Midbrain (tissue), 1 donor: ENCODE measurements at regions not wholly inside any gene's neighbourhood (a gene's known extent, or its start where the extent isn't known, plus 50 kb on each side); places are given as distances from the start of the nearest gene placed in this dataset.

ENCODE experiments used
- DNase-seq: peaks from one replicate; lab custom pipeline; 2025; lab: John Stamatoyannopoulos, UW

DNA sequence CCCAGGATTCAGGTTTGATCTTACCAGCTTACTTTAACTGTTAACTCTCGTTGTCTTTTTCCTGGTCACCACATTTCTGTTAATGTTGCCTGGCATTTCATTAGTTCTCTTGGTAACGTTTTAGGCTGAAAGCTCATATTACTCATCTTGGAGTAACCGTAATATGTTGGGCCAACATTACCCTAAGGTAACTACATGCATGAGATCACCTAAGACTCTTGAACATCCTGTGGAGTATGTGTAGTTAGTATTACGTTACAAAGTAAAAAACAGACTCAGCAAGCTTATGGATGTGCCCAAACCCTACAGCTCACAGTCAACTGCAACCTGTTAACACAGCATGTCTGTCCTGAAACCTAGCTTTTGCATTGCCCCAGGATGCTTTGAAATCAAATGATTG is 203.3 kb upstream of the HS3ST1 start:
- DNase-seq: no peak

DNA sequence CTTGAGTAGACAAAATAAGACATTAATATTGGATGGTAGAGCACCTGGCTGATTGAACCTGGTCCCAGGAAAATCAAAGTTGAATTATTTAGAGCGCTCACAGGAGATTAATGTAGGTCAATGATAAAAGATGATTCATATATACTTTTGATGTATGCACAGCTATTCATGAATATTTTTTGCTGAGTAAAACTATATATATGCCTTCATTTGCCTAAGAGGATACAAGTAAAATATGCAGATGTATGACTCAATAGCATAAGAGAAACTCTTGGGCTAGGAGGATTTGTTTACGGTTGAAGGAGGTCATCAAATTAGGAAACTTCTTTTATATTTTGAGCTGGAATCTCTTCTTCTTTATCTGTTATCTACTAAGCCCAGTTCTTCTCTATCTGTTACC is 202.7 kb upstream of the HS3ST1 start:
- no peak for DNase-seq

DNA sequence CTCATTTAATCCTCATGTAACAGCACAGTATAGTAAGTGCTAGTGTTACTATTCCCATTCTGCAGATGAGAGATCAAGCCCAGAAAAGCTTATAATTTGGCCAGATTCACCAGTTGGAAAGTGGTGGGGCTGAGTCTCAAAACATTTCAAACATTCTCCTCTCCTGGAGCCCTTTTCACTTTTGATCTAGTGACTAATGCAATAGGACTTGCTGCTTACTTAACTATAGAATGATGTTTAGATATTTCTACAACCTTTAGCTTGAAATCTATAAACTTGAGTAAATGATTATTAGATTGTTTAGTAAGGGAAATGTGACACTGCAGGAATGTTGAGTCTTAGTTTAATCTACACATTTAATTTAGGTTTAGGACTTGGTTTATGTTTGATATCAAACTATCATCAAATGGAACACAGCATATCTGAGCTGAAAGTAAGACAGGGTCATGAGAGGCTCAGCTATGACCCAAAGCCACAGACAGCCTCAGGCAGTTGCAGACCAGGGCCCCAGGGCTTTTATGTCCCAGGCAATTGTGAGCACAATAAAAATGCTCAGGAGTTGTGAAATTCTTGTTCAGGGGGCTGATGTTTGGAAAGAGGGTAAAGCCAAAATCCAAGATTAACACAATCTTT is 199.5 kb upstream of the HS3ST1 start:
- no peak for DNase-seq

GRCh38 chr4:11626066-11626465 is 197.4 kb upstream of the HS3ST1 start:
- DNase-seq: no peak

DNA sequence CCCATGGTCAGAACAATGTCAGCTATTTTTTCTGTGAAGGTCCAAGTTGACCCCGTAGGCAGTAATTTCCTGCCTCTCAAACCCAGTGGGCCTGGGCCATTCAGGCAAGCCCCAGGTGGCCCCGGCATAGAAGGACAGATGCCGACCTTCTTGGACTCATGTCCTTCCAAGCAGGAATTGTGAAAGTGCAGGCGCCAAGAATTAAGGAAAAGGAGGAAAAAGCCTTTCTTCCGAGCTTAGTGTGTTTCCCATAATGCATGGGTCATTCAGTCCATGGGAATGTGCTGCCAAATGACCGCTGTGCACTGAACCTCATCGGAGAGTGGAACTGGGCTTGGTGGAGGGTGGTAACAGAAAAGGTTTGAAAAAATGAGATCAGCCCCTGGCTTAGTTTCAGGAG is 196.5 kb upstream of the HS3ST1 start:
- no peak for DNase-seq

DNA sequence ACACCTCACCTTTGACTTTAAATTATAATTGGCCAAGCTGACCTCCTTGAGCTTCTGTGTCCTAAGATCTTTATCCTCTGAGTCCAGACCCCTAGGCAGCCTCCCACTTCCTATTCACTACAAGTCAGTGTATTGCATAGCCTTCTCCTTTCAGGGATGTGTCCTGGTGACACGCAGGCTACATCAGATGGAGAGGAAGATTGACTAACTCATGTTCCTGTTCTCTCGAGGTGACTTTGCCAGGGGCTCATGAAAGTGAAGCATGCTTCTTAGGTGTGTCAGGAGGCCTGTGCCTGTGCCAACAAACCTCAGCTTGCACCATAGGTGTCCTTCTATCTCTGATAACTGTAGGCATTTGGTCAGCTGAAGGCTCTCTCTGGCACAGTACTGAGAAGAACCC is 195.7 kb upstream of the HS3ST1 start:
- no peak for DNase-seq

- no peak for DNase-seq
Measured at GRCh38 chr4:11623726-11624037, 195.0 kb upstream of the HS3ST1 start.

GRCh38 chr4:11622961-11623725 is 194.4 kb upstream of the HS3ST1 start:
- DNase-seq: no peak

DNA sequence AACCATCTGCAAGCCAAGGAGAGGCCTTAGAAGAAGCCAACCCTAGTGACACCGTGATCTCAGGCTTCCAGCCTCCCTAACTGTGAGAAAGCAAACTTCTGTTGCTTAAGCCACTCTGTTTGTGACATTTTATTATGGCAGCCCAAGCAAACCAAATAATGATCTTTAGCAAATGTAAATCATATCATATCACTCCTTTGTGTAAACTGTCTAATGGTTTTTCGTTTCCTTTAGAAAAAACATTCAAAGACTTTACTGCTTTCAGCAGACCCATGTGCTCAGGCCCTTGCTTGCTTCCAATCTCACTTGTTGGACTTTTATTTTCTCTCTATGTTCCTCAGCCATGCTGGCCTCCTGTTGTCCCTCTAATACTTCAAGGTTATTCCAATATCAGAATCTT is 192.2 kb upstream of the HS3ST1 start:
- DNase-seq: no peak

GRCh38 chr4:11618666-11619282 is 190.1 kb upstream of the HS3ST1 start:
- DNase-seq: no peak

DNA sequence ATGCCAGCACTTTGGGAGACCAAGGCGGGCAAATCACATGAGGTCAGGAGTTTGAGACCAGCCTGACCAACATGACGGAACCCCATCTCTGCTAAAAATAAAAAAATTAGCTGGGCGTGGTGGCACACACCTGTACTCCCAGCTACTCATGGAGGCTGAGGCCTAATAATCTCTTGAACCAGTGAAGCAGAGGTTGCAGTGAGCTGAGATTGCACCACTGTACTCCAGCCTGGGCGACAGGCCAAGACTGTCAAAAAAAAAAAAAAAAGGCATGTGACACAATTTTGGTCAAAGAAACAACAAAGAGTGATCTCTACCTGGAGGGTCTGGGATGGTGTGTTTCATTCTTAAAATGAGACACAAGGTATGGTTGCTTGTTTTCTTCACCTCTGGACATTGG is 188.2 kb upstream of the HS3ST1 start:
- DNase-seq: no peak

- no peak for DNase-seq
Measured at GRCh38 chr4:11615601-11616000, 186.9 kb upstream of the HS3ST1 start.

DNA sequence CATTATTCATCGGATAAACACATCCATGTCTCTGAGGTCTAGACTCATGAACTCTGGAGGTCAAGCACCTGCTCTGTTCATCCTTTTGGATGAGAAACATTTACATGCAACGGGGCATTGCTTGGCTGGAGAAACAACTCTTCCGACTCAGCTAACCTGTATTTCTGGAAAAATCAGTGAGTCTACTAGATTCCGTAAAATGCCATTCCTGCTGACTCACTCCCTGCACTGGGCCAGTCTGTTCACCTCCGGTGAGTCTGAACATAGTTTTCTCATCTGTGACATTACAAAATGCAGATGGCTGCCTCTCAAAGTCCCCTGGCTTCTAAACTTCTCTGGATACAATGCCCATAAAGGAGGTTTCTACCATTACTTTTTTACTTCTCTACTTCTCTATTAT is 185.7 kb upstream of the HS3ST1 start:
- no peak for DNase-seq

- no peak for DNase-seq
Measured at GRCh38 chr4:11611868-11612267, 183.2 kb upstream of the HS3ST1 start.

DNA sequence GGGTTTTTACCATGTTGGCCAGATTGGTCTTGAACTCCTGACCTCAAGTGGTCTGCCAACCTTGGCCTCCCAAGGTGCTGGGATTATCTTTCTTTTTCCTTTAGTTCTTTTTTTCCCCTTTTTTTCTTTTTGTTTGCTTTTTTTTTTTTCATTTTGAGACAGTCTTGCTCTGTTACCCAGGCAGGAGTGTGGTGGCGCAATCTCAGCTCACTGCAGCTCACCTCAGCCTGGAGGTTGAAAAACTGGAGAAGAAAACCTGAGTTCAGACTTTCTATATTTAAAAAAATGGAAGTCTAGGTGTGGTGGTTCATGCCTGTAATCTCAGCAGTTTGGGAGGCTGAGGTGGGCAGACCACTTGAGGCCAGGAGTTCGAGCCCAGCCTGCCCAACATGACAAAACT is 181.1 kb upstream of the HS3ST1 start:
- DNase-seq: no peak

DNA sequence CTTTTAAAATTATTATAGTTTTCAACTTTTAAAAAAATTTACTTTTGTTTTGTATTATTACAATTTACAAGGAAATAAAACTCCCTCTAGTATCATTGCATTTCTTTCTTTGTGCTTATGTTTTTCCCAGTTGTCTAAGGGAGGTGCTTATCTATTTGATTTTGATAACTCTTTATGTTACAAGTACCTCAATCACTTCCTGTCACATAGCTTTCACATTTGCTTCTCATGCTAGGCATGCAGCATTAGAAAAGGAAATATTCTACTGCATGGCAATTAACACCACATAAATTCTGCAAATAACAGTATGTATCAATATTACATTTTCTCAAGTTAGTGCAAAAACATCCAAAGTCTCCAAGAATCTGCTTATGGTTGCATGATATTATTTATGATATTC is 180.3 kb upstream of the HS3ST1 start:
- DNase-seq: no peak

DNA sequence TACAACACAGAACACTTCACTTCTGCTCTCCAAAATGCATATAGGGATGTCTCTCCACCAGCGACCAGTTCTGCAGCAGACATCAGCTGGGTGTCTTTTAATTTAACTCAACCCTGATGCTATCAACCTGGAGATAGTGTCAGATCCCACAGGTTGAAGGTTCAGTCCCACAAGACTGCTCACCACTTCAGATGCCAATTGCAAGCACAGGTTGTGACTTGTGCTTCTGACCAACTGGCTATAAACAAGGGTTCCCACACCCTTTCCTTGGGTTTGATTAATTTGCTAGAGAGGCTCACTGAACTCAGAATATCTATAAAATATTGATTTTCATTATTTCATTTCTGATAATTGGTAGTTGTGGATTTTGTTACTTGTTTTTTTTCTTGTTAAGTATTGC is 177.4 kb upstream of the HS3ST1 start:
- DNase-seq: no peak

- DNase-seq: no peak
Measured at GRCh38 chr4:11605597-11605996, 176.9 kb upstream of the HS3ST1 start.

DNA sequence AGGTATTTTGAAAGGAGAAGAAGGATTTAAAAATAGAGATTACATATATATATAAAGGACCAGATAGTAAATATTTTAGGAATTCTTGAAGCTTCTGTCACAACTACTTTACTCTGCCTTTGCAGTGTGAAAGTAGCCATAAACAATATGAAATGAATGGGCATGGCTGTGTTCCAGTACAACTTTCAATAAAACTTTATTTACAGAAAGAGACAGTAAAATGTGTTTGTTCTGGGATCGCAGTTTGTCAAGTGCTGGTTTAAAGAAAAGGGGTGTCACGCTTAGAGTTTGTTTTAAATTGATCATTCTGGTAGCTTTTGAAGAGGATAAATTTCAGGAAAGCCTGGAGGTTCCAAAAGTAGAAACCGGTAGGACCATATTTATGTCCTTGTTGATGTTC is 176.1 kb upstream of the HS3ST1 start:
- no peak for DNase-seq

- no peak for DNase-seq
Measured at GRCh38 chr4:11603591-11604194, 175.0 kb upstream of the HS3ST1 start.

DNA sequence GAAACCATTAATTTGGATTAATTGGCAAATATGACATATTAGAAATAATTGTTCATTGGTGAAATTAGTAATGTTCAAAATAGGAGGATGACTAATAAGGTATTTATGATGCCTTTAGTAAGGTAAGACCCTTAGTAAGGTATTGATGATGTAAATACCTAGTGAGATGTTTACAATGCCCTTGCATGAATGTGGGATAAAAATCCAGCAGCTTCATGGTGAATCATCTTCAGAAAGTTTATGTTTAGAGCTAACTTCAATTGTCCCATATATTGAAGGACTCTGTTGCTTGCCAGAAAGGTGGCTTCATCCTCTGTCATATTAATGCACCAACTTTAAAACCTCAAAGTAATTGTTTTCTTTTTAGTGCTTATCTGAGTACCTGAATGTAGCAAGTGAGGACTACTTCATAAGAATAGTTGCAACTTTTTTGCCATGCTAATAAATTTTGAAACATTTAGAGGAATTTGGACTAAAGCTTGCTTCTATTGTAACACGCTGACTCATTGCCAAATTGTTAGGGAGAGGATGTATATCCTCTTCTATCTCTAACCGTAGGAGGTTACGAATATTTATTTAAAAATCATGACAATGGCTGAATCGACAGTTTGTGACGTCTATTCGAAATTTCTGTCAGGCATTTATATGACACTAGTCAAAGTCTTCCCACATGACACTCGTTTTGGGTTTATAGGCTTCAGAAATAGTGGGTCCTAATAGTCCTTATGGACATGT is 174.1 kb upstream of the HS3ST1 start:
- no peak for DNase-seq

- no peak for DNase-seq
Measured at GRCh38 chr4:11599064-11599463, 170.4 kb upstream of the HS3ST1 start.

- no peak for DNase-seq
Measured at GRCh38 chr4:11598591-11598990, 169.9 kb upstream of the HS3ST1 start.
